Esophagus squamous epithelium (tissue), 5 donors: ENCODE measurements at regions not wholly inside any gene's neighbourhood (a gene's known extent, or its start where the extent isn't known, plus 50 kb on each side); places are given as distances from the start of the nearest gene placed in this dataset.
"Not testable (repeated sequence)": the region's sequence is repeated elsewhere in the genome, so short reads cannot be mapped to it uniquely, and the experiment has no call there.

Source experiments
- DNase-seq: peaks from one replicate; lab custom pipeline; 2025; lab: John Stamatoyannopoulos, UW
- H3K27ac ChIP-seq, 4 donors: fragments of 200-600 bp; sonication (generic); one replicate each; pipeline ENCODE4 v1.5.1; 2016 to 2019; ENCODE audit warnings: mild to moderate bottlenecking in 1 of 4
- H3K27me3 ChIP-seq, 4 donors: fragments of 200-600 bp; sonication (generic); 1 replicate in 3 of 4; 2 replicates in 1 of 4; pipeline versions ENCODE4 v1.5.1 to v1.6.0; 2017 to 2021; ENCODE audit warnings: antibody characterized with exemption in 1 of 4
- H3K36me3 ChIP-seq, 3 donors: fragments of 200-600 bp; sonication (generic); one replicate each; pipeline ENCODE4 v1.5.1; 2016 to 2019
- H3K4me1 ChIP-seq, 3 donors: fragments of 200-600 bp; sonication (generic); one replicate each; pipeline ENCODE4 v1.5.1; 2017 to 2019
- H3K4me3 ChIP-seq, 4 donors: fragments of 200-600 bp; sonication (generic); 1 replicate in 3 of 4; 2 replicates in 1 of 4; pipeline ENCODE4 v1.5.1; 2016 to 2019; ENCODE audit warnings: mild to moderate bottlenecking in 2 of 4, moderate library complexity in 1 of 4
- H3K9me3 ChIP-seq, 3 donors: fragments of 200-600 bp; sonication (generic); one replicate each; pipeline ENCODE4 v1.5.1; 2016 to 2019
- CTCF ChIP-seq, 6 experiments: fragments of 450-650 bp in 4 of 6; fragments of 200-600 bp in 2 of 6; sonication (generic) in 2 of 6; IDR thresholded peaks; one replicate each; pipeline ENCODE4 v1.5.1; 2016 to 2019; ENCODE audit warnings: antibody characterized with exemption in 6 of 6, mild to moderate bottlenecking in 4 of 6, moderate library complexity in 4 of 6
- POLR2A ChIP-seq, 4 donors: fragments of 450-650 bp; IDR thresholded peaks; one replicate each; pipeline ENCODE4 v1.6.1; 2017; ENCODE audit warnings: antibody characterized with exemption in 4 of 4, mild to moderate bottlenecking in 4 of 4, moderate library complexity in 3 of 4
- WGBS, 2 donors: methylation state at CpG; one replicate each; pipeline ENCODE4 v1.1.5; 2018; 5-methylcytosine and 5-hydroxymethylcytosine counted together
- intact Hi-C: fragments of 100-400 bp; cut with DNase I; formaldehyde crosslinking; loops from one replicate; pipeline ENCODE4 v1.15.0; 2022
- donor health status: DM: yes; HTN: yes; CAD: no.

- no peak overlapping the region for H3K4me3 ChIP-seq
- WGBS, 2 donors: 56 to 74% methylated on average over 4 of the region's 4 CpGs
- no peaks in the 10 kb centered on the region for H3K4me1 ChIP-seq
- H3K27me3 ChIP-seq: no peaks in the 10 kb centered on the region
- TF ChIP-seq POLR2A (IDR thresholded peaks at IDR 0.05): no peak
- TF ChIP-seq CTCF (IDR thresholded peaks at IDR 0.05): no peak
- H3K36me3 ChIP-seq: no peaks in the 10 kb centered on the region
- DNase-seq: no peak
- H3K27ac ChIP-seq: no peak overlapping the region
- H3K9me3 ChIP-seq: no peaks in the 10 kb centered on the region
- intact Hi-C loops: no loop called here
Observed at GRCh38 chr4:33959519-33959918, 2284.8 kb downstream of the ARAP2 start.

- Histone ChIP-seq H3K27me3 (no peaks in the 10 kb centered on the region), H3K27ac (no peak overlapping the region), H3K4me1 (no peaks in the 10 kb centered on the region), H3K9me3 (no peaks in the 10 kb centered on the region), H3K36me3 (no peaks in the 10 kb centered on the region), H3K4me3 (no peak overlapping the region)
- DNase-seq: no peak
- 73 to 84% methylated on average over 2 of the region's 2 CpGs for WGBS, 2 donors
- intact Hi-C loops: no loop called here
- TF ChIP-seq CTCF (IDR thresholded peaks at IDR 0.05) (no peak), POLR2A (IDR thresholded peaks at IDR 0.05) (no peak)
Observed at GRCh38 chr4:33961761-33962160, 2282.6 kb downstream of the ARAP2 start.

GRCh38 chr4:33966808-33967207, 2277.5 kb downstream of the ARAP2 start:
- H3K27ac ChIP-seq: no peak overlapping the region
- H3K27me3 ChIP-seq: no peaks in the 10 kb centered on the region
- no peaks in the 10 kb centered on the region for H3K4me1 ChIP-seq
- TF ChIP-seq CTCF (IDR thresholded peaks at IDR 0.05) (no peak), POLR2A (IDR thresholded peaks at IDR 0.05) (no peak)
- H3K9me3 ChIP-seq: peaks cover 0 to 4% (median 0%) of the 10 kb centered on the region in 3 donors
- H3K36me3 ChIP-seq: no peaks in the 10 kb centered on the region
- no peak overlapping the region for H3K4me3 ChIP-seq
- DNase-seq: no peak
- intact Hi-C loops: no loop called here
- WGBS, 2 donors: 71 to 95% methylated on average over 1 of the region's 1 CpG

DNA sequence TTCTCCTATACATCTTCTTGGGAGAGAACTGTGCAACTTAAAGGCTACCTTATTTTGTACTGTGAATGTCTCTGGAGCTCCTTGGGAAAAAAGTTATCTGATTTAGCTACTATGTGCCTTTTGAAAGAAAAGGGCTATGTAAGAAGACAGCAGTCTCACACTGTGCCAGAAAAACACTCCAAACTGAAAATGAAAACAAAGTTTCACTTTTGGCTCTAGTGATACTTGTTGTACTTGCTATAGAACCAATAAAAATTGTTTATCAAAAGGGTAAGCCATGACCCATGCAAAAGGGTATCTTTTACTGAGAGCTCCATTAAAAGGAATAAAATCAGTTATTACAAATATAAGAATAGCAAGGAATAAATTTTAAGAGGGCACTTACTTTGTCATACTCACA, 2270.0 kb downstream of the ARAP2 start:
- DNase-seq: no peak
- Histone ChIP-seq H3K36me3 (no peaks in the 10 kb centered on the region), H3K27ac (no peak overlapping the region), H3K27me3 (no peaks in the 10 kb centered on the region), H3K4me1 (no peaks in the 10 kb centered on the region), H3K9me3 (peaks cover 0 to 4% (median 0%) of the 10 kb centered on the region in 3 donors), H3K4me3 (no peak overlapping the region)
- intact Hi-C loops: no loop called here
- TF ChIP-seq CTCF (IDR thresholded peaks at IDR 0.05): no peak

- H3K4me3 ChIP-seq: no peak overlapping the region
- no peaks in the 10 kb centered on the region for H3K9me3 ChIP-seq
- no peaks in the 10 kb centered on the region for H3K4me1 ChIP-seq
- intact Hi-C loops: no loop called here
- H3K36me3 ChIP-seq: no peaks in the 10 kb centered on the region
- DNase-seq: no peak
- TF ChIP-seq CTCF (IDR thresholded peaks at IDR 0.05) (no peak), POLR2A (IDR thresholded peaks at IDR 0.05) (no peak)
- H3K27me3 ChIP-seq: no peaks in the 10 kb centered on the region
- H3K27ac ChIP-seq: no peak overlapping the region
Observed at GRCh38 chr4:33975995-33976394, 2268.3 kb downstream of the ARAP2 start.

DNA sequence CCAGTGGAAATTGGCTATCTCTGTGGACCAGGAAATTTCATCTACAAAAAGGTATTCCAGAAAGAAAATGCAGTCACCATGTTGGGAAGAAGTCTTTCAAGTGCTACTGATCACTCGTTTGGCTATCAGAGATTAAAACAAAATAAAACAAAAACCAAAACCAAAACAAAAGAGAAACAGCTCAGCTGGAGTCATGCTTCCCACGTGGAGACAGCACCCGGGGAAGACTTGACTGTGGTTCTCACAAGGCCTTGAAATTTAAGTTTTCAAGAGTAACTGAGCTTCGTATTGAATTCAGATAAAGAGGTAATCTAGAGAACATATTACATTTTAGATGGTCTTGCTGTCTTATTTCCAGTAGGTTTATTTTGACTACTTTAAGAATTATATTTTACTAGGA, 2264.5 kb downstream of the ARAP2 start:
- intact Hi-C loops, H3K4me1 ChIP-seq, DNase-seq, H3K27ac ChIP-seq, H3K27me3 ChIP-seq, H3K4me3 ChIP-seq, H3K9me3 ChIP-seq, H3K36me3 ChIP-seq: not testable (repeated sequence)
- 67 to 76% methylated on average over 4 of the region's 4 CpGs for WGBS, 2 donors
